GM23248 (cell line): ENCODE measurements at regions not wholly inside any gene's neighbourhood (a gene's known extent, or its start where the extent isn't known, plus 50 kb on each side); places are given as distances from the start of the nearest gene placed in this dataset.
A peak's percentile ranks its signal among the peaks of the same experiment; 100 is the strongest.

Experiments used
- DNase-seq: peaks from one replicate; pipeline ENCODE4 v3.0.0-alpha.2; 2015
- H2AFZ ChIP-seq: fragments of 200-600 bp; sonication (generic); 2 replicates; pipeline ENCODE4 v1.6.1; 2016; ENCODE audit warnings: antibody characterized with exemption
- H3F3A ChIP-seq: fragments of 200-600 bp; sonication (generic); 2 replicates; pipeline ENCODE4 v1.6.1; 2016; ENCODE audit warnings: mild to moderate bottlenecking, antibody characterized with exemption, mixed run types; ENCODE audit not compliant: insufficient read depth
- H3K27ac ChIP-seq: fragments of 200-600 bp; sonication (generic); 2 replicates; pipeline ENCODE4 v1.5.1; 2016; ENCODE audit warnings: mild to moderate bottlenecking
- H3K27me3 ChIP-seq: fragments of 200-600 bp; sonication (generic); replicated peaks from 2 replicates; pipeline ENCODE4 v1.6.1; 2016; ENCODE audit warnings: mild to moderate bottlenecking; ENCODE audit not compliant: insufficient read depth
- H3K36me3 ChIP-seq: fragments of 200-600 bp; sonication (generic); 2 replicates; pipeline ENCODE4 v1.6.1; 2016; ENCODE audit warnings: low read depth, mild to moderate bottlenecking
- H3K4me1 ChIP-seq: fragments of 200-600 bp; sonication (generic); 2 replicates; pipeline ENCODE4 v1.6.1; 2016; ENCODE audit warnings: mild to moderate bottlenecking; ENCODE audit not compliant: insufficient read depth
- H3K4me2 ChIP-seq: fragments of 200-600 bp; sonication (generic); one replicate; pipeline ENCODE4 v1.6.1; 2016; ENCODE audit warnings: mild to moderate bottlenecking; ENCODE audit not compliant: unreplicated experiment
- H3K4me3 ChIP-seq: fragments of 200-600 bp; sonication (generic); 2 replicates; pipeline ENCODE4 v1.5.1; 2016; ENCODE audit warnings: mild to moderate bottlenecking
- H3K79me2 ChIP-seq: fragments of 200-600 bp; sonication (generic); 2 replicates; pipeline ENCODE4 v1.6.1; 2016; ENCODE audit warnings: mild to moderate bottlenecking; ENCODE audit not compliant: insufficient read depth
- H3K9ac ChIP-seq: fragments of 200-600 bp; sonication (generic); 2 replicates; pipeline ENCODE4 v1.6.1; 2016; ENCODE audit warnings: mild to moderate bottlenecking
- H3K9me2 ChIP-seq: fragments of 200-600 bp; sonication (generic); 2 replicates; pipeline ENCODE4 v1.6.1; 2016; ENCODE audit warnings: mixed run types, mild to moderate bottlenecking, moderate library complexity; ENCODE audit not compliant: insufficient read depth
- H3K9me3 ChIP-seq: fragments of 200-600 bp; sonication (generic); one replicate; pipeline ENCODE4 v1.6.1; 2017; ENCODE audit warnings: low read depth
- H4K20me1 ChIP-seq: fragments of 200-600 bp; sonication (generic); 2 replicates; pipeline ENCODE4 v1.6.0; 2016; ENCODE audit not compliant: insufficient read depth
- EZH2 ChIP-seq: fragments of 200-600 bp; sonication (generic); IDR thresholded peaks from 2 replicates; pipeline ENCODE4 v1.6.1; 2018; ENCODE audit warnings: antibody characterized with exemption, mild to moderate bottlenecking; ENCODE audit not compliant: insufficient read depth, poor library complexity, severe bottlenecking
- EZH2phosphoT487 ChIP-seq: fragments of 200-600 bp; sonication (generic); IDR thresholded peaks from 2 replicates; pipeline ENCODE4 v1.6.1; 2018; ENCODE audit warnings: antibody characterized with exemption, moderate library complexity, mild to moderate bottlenecking, low read depth; ENCODE audit not compliant: insufficient read depth
- WGBS, 2 experiments: methylation state at CpG; one replicate each; pipeline ENCODE4 v1.1.6; 2015 to 2017; ENCODE audit warnings: low lambda C conversion rate in 2 of 2, low coverage in 1 of 2; ENCODE audit errors: missing lambda C conversion rate in 2 of 2; 5-methylcytosine and 5-hydroxymethylcytosine counted together
- in situ Hi-C: fragments of 300-500 bp; cut with MboI; formaldehyde crosslinking; loops from 2 replicates; pipeline ENCODE4 v1.15.0; 2020

- WGBS, 2 experiments: 93% methylated on average over 2 of the region's 2 CpGs
- no peak overlapping the region for H2AFZ ChIP-seq
- no peak overlapping the region for H3K4me3 ChIP-seq
- H4K20me1 ChIP-seq: no peaks in the 10 kb centered on the region
- no peaks in the 10 kb centered on the region for H3K79me2 ChIP-seq
- no peak for DNase-seq
- in situ Hi-C loops: no loop called here
- H3K4me1 ChIP-seq: peaks cover 13% of the 10 kb centered on the region
- peaks cover 15% of the 10 kb centered on the region for H3F3A ChIP-seq
- H3K9me3 ChIP-seq: no peaks in the 10 kb centered on the region
- no peaks in the 10 kb centered on the region for H3K27me3 ChIP-seq
- H3K36me3 ChIP-seq: no peaks in the 10 kb centered on the region
- no peaks in the 10 kb centered on the region for H3K9me2 ChIP-seq
- peak overlapping the region; percentile 18 for H3K4me2 ChIP-seq
- no peak for TF ChIP-seq EZH2phosphoT487
- no peak for TF ChIP-seq EZH2
- no peak overlapping the region for H3K9ac ChIP-seq
- peak overlapping the region; percentile 84 for H3K27ac ChIP-seq
These were observed 513.8 kb downstream of the MIAT start for GRCh38 chr22:27171212-27171611.

GRCh38 chr22:27173530-27173929, 516.1 kb downstream of the MIAT start:
- no peaks in the 10 kb centered on the region for H3K9me2 ChIP-seq
- no peaks in the 10 kb centered on the region for H3K27me3 ChIP-seq
- H3K27ac ChIP-seq: no peak overlapping the region
- H3K36me3 ChIP-seq: no peaks in the 10 kb centered on the region
- H3K4me1 ChIP-seq: peaks cover 13% of the 10 kb centered on the region
- no peak for TF ChIP-seq EZH2phosphoT487
- no peak for TF ChIP-seq EZH2
- 94 to 100% methylated on average over 5 of the region's 5 CpGs for WGBS, 2 experiments
- peaks cover 15% of the 10 kb centered on the region for H3F3A ChIP-seq
- in situ Hi-C loops: no loop called here
- no peak overlapping the region for H2AFZ ChIP-seq
- no peak overlapping the region for H3K4me3 ChIP-seq
- no peak overlapping the region for H3K9ac ChIP-seq
- H3K9me3 ChIP-seq: no peaks in the 10 kb centered on the region
- no peaks in the 10 kb centered on the region for H4K20me1 ChIP-seq
- no peaks in the 10 kb centered on the region for H3K79me2 ChIP-seq
- no peak overlapping the region for H3K4me2 ChIP-seq
- DNase-seq: no peak

- H3K4me3 ChIP-seq: no peak overlapping the region
- no peaks in the 10 kb centered on the region for H3K36me3 ChIP-seq
- peaks cover 9% of the 10 kb centered on the region for H3F3A ChIP-seq
- WGBS, 2 experiments: 93 to 95% methylated on average over 16 to 17 of the region's 17 CpGs
- H3K4me1 ChIP-seq: peaks cover 8% of the 10 kb centered on the region
- no peak for DNase-seq
- no peak overlapping the region for H3K9ac ChIP-seq
- no peak overlapping the region for H3K27ac ChIP-seq
- no peaks in the 10 kb centered on the region for H4K20me1 ChIP-seq
- no peaks in the 10 kb centered on the region for H3K27me3 ChIP-seq
- in situ Hi-C loops: no loop called here
- no peak overlapping the region for H3K4me2 ChIP-seq
- no peaks in the 10 kb centered on the region for H3K9me2 ChIP-seq
- no peak overlapping the region for H2AFZ ChIP-seq
- no peaks in the 10 kb centered on the region for H3K9me3 ChIP-seq
- no peak for TF ChIP-seq EZH2
- TF ChIP-seq EZH2phosphoT487: no peak
- H3K79me2 ChIP-seq: no peaks in the 10 kb centered on the region
These were observed 517.8 kb downstream of the MIAT start for GRCh38 chr22:27175021-27175838.

- no peak for TF ChIP-seq EZH2phosphoT487
- TF ChIP-seq EZH2: no peak
- H3K27me3 ChIP-seq: no peaks in the 10 kb centered on the region
These were observed 518.6 kb downstream of the MIAT start for GRCh38 chr22:27175974-27176373.

More at GRCh38 chr22:27175974-27176373, 518.6 kb downstream of the MIAT start:
- peaks cover 4% of the 10 kb centered on the region for H3F3A ChIP-seq
- no peaks in the 10 kb centered on the region for H3K36me3 ChIP-seq
- in situ Hi-C loops: no loop called here
- no peaks in the 10 kb centered on the region for H4K20me1 ChIP-seq
- H3K9ac ChIP-seq: no peak overlapping the region
- 65 to 80% methylated on average over 2 of the region's 2 CpGs for WGBS, 2 experiments
- H2AFZ ChIP-seq: no peak overlapping the region
- no peaks in the 10 kb centered on the region for H3K9me3 ChIP-seq
- no peak overlapping the region for H3K4me3 ChIP-seq
- H3K4me1 ChIP-seq: peaks cover 3% of the 10 kb centered on the region
- no peak for DNase-seq
- H3K9me2 ChIP-seq: no peaks in the 10 kb centered on the region
- no peak overlapping the region for H3K27ac ChIP-seq
- H3K79me2 ChIP-seq: no peaks in the 10 kb centered on the region
- H3K4me2 ChIP-seq: no peak overlapping the region
